NK-92 treated with Interleukin-12 subunit alpha and Interleukin-12 subunit beta, amount 100 ng/mL, for 24 hours (cell line): ENCODE measurements at regions not wholly inside any gene's neighbourhood (a gene's known extent, or its start where the extent isn't known, plus 50 kb on each side); places are given as distances from the start of the nearest gene placed in this dataset.

ENCODE experiments used
- DNase-seq: peaks from one replicate; lab custom pipeline; 2025; lab: John Stamatoyannopoulos, UW

- no peak for DNase-seq
These were observed 88.0 kb downstream of the ZNF280B start for GRCh38 chr22:22420580-22420979.

GRCh38 chr22:22421392-22421791 lies 87.2 kb downstream of the ZNF280B start:
- no peak for DNase-seq

GRCh38 chr22:22422629-22423112 lies 85.9 kb downstream of the ZNF280B start:
- peak; percentile 16 for DNase-seq

GRCh38 chr22:22423681-22424080 lies 84.9 kb downstream of the ZNF280B start:
- DNase-seq: no peak

GRCh38 chr22:22424210-22424800 lies 84.2 kb downstream of the ZNF280B start:
- no peak for DNase-seq

GRCh38 chr22:22424956-22425355 lies 83.6 kb downstream of the ZNF280B start:
- no peak for DNase-seq

- no peak for DNase-seq
These were observed 83.2 kb downstream of the ZNF280B start for GRCh38 chr22:22425356-22425755.

- no peak for DNase-seq
These were observed 82.5 kb downstream of the ZNF280B start for GRCh38 chr22:22425783-22426624.

GRCh38 chr22:22427542-22428065 lies 80.9 kb downstream of the ZNF280B start:
- DNase-seq: no peak

GRCh38 chr22:22428222-22429098 lies 80.1 kb downstream of the ZNF280B start:
- no peak for DNase-seq

GRCh38 chr22:22429369-22430108 lies 79.0 kb downstream of the ZNF280B start:
- no peak for DNase-seq

- DNase-seq: no peak
These were observed 78.3 kb downstream of the ZNF280B start for GRCh38 chr22:22430111-22430820.

GRCh38 chr22:22431271-22432220 lies 77.0 kb downstream of the ZNF280B start:
- DNase-seq: peak; percentile 27

GRCh38 chr22:22432479-22432878 lies 76.1 kb downstream of the ZNF280B start:
- DNase-seq: no peak

- no peak for DNase-seq
These were observed 75.6 kb downstream of the ZNF280B start for GRCh38 chr22:22432937-22433336.

GRCh38 chr22:22433770-22434169 lies 74.8 kb downstream of the ZNF280B start:
- no peak for DNase-seq
